ENCODE measurements at regions not wholly inside any gene's neighbourhood (a gene's known extent, or its start where the extent isn't known, plus 50 kb on each side); places are given as distances from the start of the nearest gene placed in this dataset.
"Not testable (repeated sequence)": the region's sequence is repeated elsewhere in the genome, so short reads cannot be mapped to it uniquely, and the experiment has no call there.

GRCh38 chr7:135872861-135873260 lies 104.3 kb downstream of the MTPN start:
- not testable (repeated sequence) for H3K27ac Mint-ChIP-seq (ENCODE audit: unreplicated experiment); H3K27me3 Mint-ChIP-seq (ENCODE audit: low read depth); H3K4me3 Mint-ChIP-seq; H3K9me3 Mint-ChIP-seq; H3K4me1 Mint-ChIP-seq; DNase-seq (ENCODE audit: low read depth, low spot score); H3K36me3 Mint-ChIP-seq (ENCODE audit: low read depth)

GRCh38 chr7:135862586-135863340 lies 114.2 kb upstream of the FAM180A start:
- TF ChIP-seq CTCF (conservative IDR thresholded peaks at IDR 0.05): no peak
- no peak overlapping the region for H3K4me3 Mint-ChIP-seq
- no peaks in the 10 kb centered on the region for H3K36me3 Mint-ChIP-seq (ENCODE audit: low read depth)
- no peak overlapping the region for H3K27ac Mint-ChIP-seq (ENCODE audit: unreplicated experiment)
- peaks cover 2% of the 10 kb centered on the region for H3K9me3 Mint-ChIP-seq
- DNase-seq (ENCODE audit: low read depth, low spot score): no peak
- H3K27me3 Mint-ChIP-seq (ENCODE audit: low read depth): no peaks in the 10 kb centered on the region
- H3K4me1 Mint-ChIP-seq: peaks cover 8% of the 10 kb centered on the region

- TF ChIP-seq CTCF (conservative IDR thresholded peaks at IDR 0.05): no peak
- Mint-ChIP-seq H3K36me3 (ENCODE audit: low read depth) (peaks cover 2% of the 10 kb centered on the region), H3K9me3 (peaks cover 2% of the 10 kb centered on the region), H3K27me3 (ENCODE audit: low read depth) (no peaks in the 10 kb centered on the region), H3K4me3 (no peak overlapping the region), H3K27ac (ENCODE audit: unreplicated experiment) (no peak overlapping the region), H3K4me1 (peaks cover 8% of the 10 kb centered on the region)
- DNase-seq (ENCODE audit: low read depth, low spot score): no peak
These were observed 110.9 kb upstream of the FAM180A start for GRCh38 chr7:135859538-135859937.

GRCh38 chr7:135858851-135859250 lies 110.2 kb upstream of the FAM180A start:
- H3K4me1 Mint-ChIP-seq: peaks cover 8% of the 10 kb centered on the region
- H3K9me3 Mint-ChIP-seq: peaks cover 2% of the 10 kb centered on the region
- no peak for DNase-seq (ENCODE audit: low read depth, low spot score)
- TF ChIP-seq CTCF (conservative IDR thresholded peaks at IDR 0.05): no peak
- H3K4me3 Mint-ChIP-seq: no peak overlapping the region
- H3K36me3 Mint-ChIP-seq (ENCODE audit: low read depth): peaks cover 2% of the 10 kb centered on the region
- H3K27ac Mint-ChIP-seq (ENCODE audit: unreplicated experiment): no peak overlapping the region
- no peaks in the 10 kb centered on the region for H3K27me3 Mint-ChIP-seq (ENCODE audit: low read depth)

- H3K4me1 Mint-ChIP-seq: peaks cover 6% of the 10 kb centered on the region
- H3K27ac Mint-ChIP-seq (ENCODE audit: unreplicated experiment): no peak overlapping the region
- H3K27me3 Mint-ChIP-seq (ENCODE audit: low read depth): no peaks in the 10 kb centered on the region
- TF ChIP-seq CTCF (conservative IDR thresholded peaks at IDR 0.05): no peak
- no peak for DNase-seq (ENCODE audit: low read depth, low spot score)
- peaks cover 2% of the 10 kb centered on the region for H3K36me3 Mint-ChIP-seq (ENCODE audit: low read depth)
- H3K9me3 Mint-ChIP-seq: peaks cover 2% of the 10 kb centered on the region
- no peak overlapping the region for H3K4me3 Mint-ChIP-seq
These were observed 109.8 kb upstream of the FAM180A start for GRCh38 chr7:135858379-135858778.

GRCh38 chr7:135857519-135858274 lies 109.1 kb upstream of the FAM180A start:
- TF ChIP-seq CTCF (conservative IDR thresholded peaks at IDR 0.05): no peak
- Mint-ChIP-seq H3K27me3 (ENCODE audit: low read depth) (no peaks in the 10 kb centered on the region), H3K36me3 (ENCODE audit: low read depth) (peaks cover 2% of the 10 kb centered on the region)

More at GRCh38 chr7:135857519-135858274, 109.1 kb upstream of the FAM180A start:
- H3K9me3 Mint-ChIP-seq: peaks cover 2% of the 10 kb centered on the region
- no peaks in the 10 kb centered on the region for H3K4me1 Mint-ChIP-seq
- no peak overlapping the region for H3K27ac Mint-ChIP-seq (ENCODE audit: unreplicated experiment)
- no peak for DNase-seq (ENCODE audit: low read depth, low spot score)
- H3K4me3 Mint-ChIP-seq: no peak overlapping the region
